Naive B cell (primary cell): ENCODE measurements at regions not wholly inside any gene's neighbourhood (a gene's known extent, or its start where the extent isn't known, plus 50 kb on each side); places are given as distances from the start of the nearest gene placed in this dataset.

ENCODE experiments used
- ATAC-seq, 2 donors: fragments of 150-1000 bp; cut with Tn5 transposase; 2 replicates each; pipeline ENCODE4 v1.10.0; 2021; ENCODE audit warnings: low read depth in 2 of 2, mild to moderate bottlenecking in 2 of 2, moderate library complexity in 2 of 2
- DNase-seq: peaks from one replicate; pipeline ENCODE4 v3.0.0; 2022
- H3K27ac Mint-ChIP-seq, 6 donors: one replicate each; pipeline ENCODE4 v1.8.0; 2020 to 2022; ENCODE audit warnings: mild to moderate bottlenecking in 6 of 6, mixed read lengths in 6 of 6, moderate library complexity in 5 of 6, inconsistent platforms in 2 of 6
- H3K27me3 Mint-ChIP-seq, 3 donors: one replicate each; pipeline ENCODE4 v1.8.0; 2021 to 2022; ENCODE audit warnings: mixed read lengths in 3 of 3, mild to moderate bottlenecking in 1 of 3
- H3K36me3 Mint-ChIP-seq, 2 donors: one replicate each; pipeline ENCODE4 v1.8.0; 2020 to 2022; ENCODE audit warnings: mixed read lengths in 2 of 2, inconsistent platforms in 1 of 2, mild to moderate bottlenecking in 1 of 2
- H3K4me1 Mint-ChIP-seq, 3 donors: one replicate each; pipeline ENCODE4 v1.8.0; 2020 to 2022; ENCODE audit warnings: mixed read lengths in 3 of 3, inconsistent platforms in 1 of 3, mild to moderate bottlenecking in 1 of 3, moderate library complexity in 1 of 3
- H3K4me3 Mint-ChIP-seq, 8 donors: one replicate each; pipeline ENCODE4 v1.8.0; 2020 to 2022; ENCODE audit warnings: mild to moderate bottlenecking in 8 of 8, mixed read lengths in 8 of 8, moderate library complexity in 8 of 8, inconsistent platforms in 2 of 8
- H3K9me3 Mint-ChIP-seq, 7 donors: one replicate each; pipeline ENCODE4 v1.8.0; 2020 to 2022; ENCODE audit warnings: mixed read lengths in 7 of 7, mild to moderate bottlenecking in 5 of 7, inconsistent platforms in 2 of 7, moderate library complexity in 1 of 7

- no peaks in the 10 kb centered on the region for H3K4me1 Mint-ChIP-seq
- H3K4me3 Mint-ChIP-seq = no peak overlapping the region
- no peaks in the 10 kb centered on the region for H3K36me3 Mint-ChIP-seq
- no peak overlapping the region for H3K27ac Mint-ChIP-seq
- no peaks in the 10 kb centered on the region for H3K9me3 Mint-ChIP-seq
- DNase-seq = no peak
- ATAC-seq = no peak
- H3K27me3 Mint-ChIP-seq = no peaks in the 10 kb centered on the region
These were observed 936.6 kb upstream of the EPHA5 start for GRCh38 chr4:66606908-66607307.

- no peaks in the 10 kb centered on the region for H3K9me3 Mint-ChIP-seq
- H3K36me3 Mint-ChIP-seq = no peaks in the 10 kb centered on the region
- H3K4me1 Mint-ChIP-seq = no peaks in the 10 kb centered on the region
- DNase-seq (no peak), ATAC-seq (no peak)
- no peaks in the 10 kb centered on the region for H3K27me3 Mint-ChIP-seq
- H3K27ac Mint-ChIP-seq = no peak overlapping the region
- no peak overlapping the region for H3K4me3 Mint-ChIP-seq
These were observed 935.9 kb upstream of the EPHA5 start for GRCh38 chr4:66606215-66606614.

- Mint-ChIP-seq H3K27me3 (no peaks in the 10 kb centered on the region), H3K4me1 (no peaks in the 10 kb centered on the region), H3K27ac (no peak overlapping the region), H3K9me3 (no peaks in the 10 kb centered on the region), H3K36me3 (no peaks in the 10 kb centered on the region), H3K4me3 (no peak overlapping the region)
- DNase-seq = no peak
- no peak for ATAC-seq
These were observed 933.9 kb upstream of the EPHA5 start for GRCh38 chr4:66604192-66604591.

- H3K9me3 Mint-ChIP-seq = no peaks in the 10 kb centered on the region
- H3K27ac Mint-ChIP-seq = no peak overlapping the region
- no peaks in the 10 kb centered on the region for H3K36me3 Mint-ChIP-seq
- no peak for ATAC-seq
- no peaks in the 10 kb centered on the region for H3K4me1 Mint-ChIP-seq
- H3K27me3 Mint-ChIP-seq = no peaks in the 10 kb centered on the region
- no peak overlapping the region for H3K4me3 Mint-ChIP-seq
- no peak for DNase-seq
These were observed 932.3 kb upstream of the EPHA5 start for GRCh38 chr4:66602622-66603021.

- H3K36me3 Mint-ChIP-seq = no peaks in the 10 kb centered on the region
- H3K4me3 Mint-ChIP-seq = no peak overlapping the region
- no peaks in the 10 kb centered on the region for H3K27me3 Mint-ChIP-seq
- H3K27ac Mint-ChIP-seq = peak overlapping the region in 1 of 6 donors; percentile 8
- ATAC-seq (no peak), DNase-seq (no peak)
- H3K9me3 Mint-ChIP-seq = peaks cover 0 to 4% (median 0%) of the 10 kb centered on the region in 7 donors
- no peaks in the 10 kb centered on the region for H3K4me1 Mint-ChIP-seq
These were observed 921.7 kb upstream of the EPHA5 start for GRCh38 chr4:66591968-66592367.

GRCh38 chr4:66590488-66591215 is 920.4 kb upstream of the EPHA5 start:
- no peak overlapping the region for H3K4me3 Mint-ChIP-seq
- H3K36me3 Mint-ChIP-seq = no peaks in the 10 kb centered on the region
- H3K9me3 Mint-ChIP-seq = peaks cover 0 to 4% (median 0%) of the 10 kb centered on the region in 7 donors
- no peak for ATAC-seq
- H3K27me3 Mint-ChIP-seq = no peaks in the 10 kb centered on the region
- H3K27ac Mint-ChIP-seq = no peak overlapping the region
- H3K4me1 Mint-ChIP-seq = no peaks in the 10 kb centered on the region
- DNase-seq = no peak

- H3K9me3 Mint-ChIP-seq = peaks cover 0 to 4% (median 0%) of the 10 kb centered on the region in 7 donors
- ATAC-seq = no peak
- no peak overlapping the region for H3K4me3 Mint-ChIP-seq
These were observed 918.9 kb upstream of the EPHA5 start for GRCh38 chr4:66589183-66589582.

GRCh38 chr4:66585767-66586166 is 915.5 kb upstream of the EPHA5 start:
- no peak overlapping the region for H3K27ac Mint-ChIP-seq
- DNase-seq = no peak
- H3K9me3 Mint-ChIP-seq = peaks cover 0 to 1% (median 0%) of the 10 kb centered on the region in 7 donors
- ATAC-seq = no peak
- H3K36me3 Mint-ChIP-seq = no peaks in the 10 kb centered on the region
- H3K4me1 Mint-ChIP-seq = no peaks in the 10 kb centered on the region
- no peak overlapping the region for H3K4me3 Mint-ChIP-seq
- H3K27me3 Mint-ChIP-seq = no peaks in the 10 kb centered on the region

More at GRCh38 chr4:66589183-66589582, 918.9 kb upstream of the EPHA5 start:
- no peaks in the 10 kb centered on the region for H3K27me3 Mint-ChIP-seq
- H3K36me3 Mint-ChIP-seq = no peaks in the 10 kb centered on the region
- H3K27ac Mint-ChIP-seq = peak overlapping the region in 1 of 6 donors; percentile 27
- H3K4me1 Mint-ChIP-seq = no peaks in the 10 kb centered on the region
- no peak for DNase-seq

- Mint-ChIP-seq H3K27me3 (no peaks in the 10 kb centered on the region), H3K4me1 (no peaks in the 10 kb centered on the region), H3K4me3 (no peak overlapping the region), H3K36me3 (no peaks in the 10 kb centered on the region), H3K27ac (no peak overlapping the region), H3K9me3 (no peaks in the 10 kb centered on the region)
- ATAC-seq (no peak), DNase-seq (no peak)
These were observed 907.6 kb upstream of the EPHA5 start for GRCh38 chr4:66577922-66578321.

- Mint-ChIP-seq H3K27me3 (no peaks in the 10 kb centered on the region), H3K9me3 (no peaks in the 10 kb centered on the region), H3K27ac (no peak overlapping the region), H3K36me3 (no peaks in the 10 kb centered on the region), H3K4me3 (no peak overlapping the region), H3K4me1 (no peaks in the 10 kb centered on the region)
- DNase-seq (no peak), ATAC-seq (no peak)
These were observed 904.9 kb upstream of the EPHA5 start for GRCh38 chr4:66575008-66575696.

- no peaks in the 10 kb centered on the region for H3K4me1 Mint-ChIP-seq
- no peaks in the 10 kb centered on the region for H3K36me3 Mint-ChIP-seq
- DNase-seq = no peak
- no peaks in the 10 kb centered on the region for H3K9me3 Mint-ChIP-seq
- no peak for ATAC-seq
- no peaks in the 10 kb centered on the region for H3K27me3 Mint-ChIP-seq
- H3K27ac Mint-ChIP-seq = no peak overlapping the region
- no peak overlapping the region for H3K4me3 Mint-ChIP-seq
These were observed 904.1 kb upstream of the EPHA5 start for GRCh38 chr4:66574145-66574978.

GRCh38 chr4:66572949-66573348 is 902.7 kb upstream of the EPHA5 start:
- no peak for ATAC-seq
- Mint-ChIP-seq H3K27ac (no peak overlapping the region), H3K4me1 (no peaks in the 10 kb centered on the region), H3K9me3 (peaks cover 0 to 2% (median 0%) of the 10 kb centered on the region in 7 donors), H3K27me3 (no peaks in the 10 kb centered on the region), H3K36me3 (no peaks in the 10 kb centered on the region), H3K4me3 (no peak overlapping the region)
- DNase-seq = no peak

GRCh38 chr4:66571145-66571695 is 900.9 kb upstream of the EPHA5 start:
- DNase-seq (no peak), ATAC-seq (no peak)
- Mint-ChIP-seq H3K9me3 (peaks cover 0 to 2% (median 0%) of the 10 kb centered on the region in 7 donors), H3K36me3 (no peaks in the 10 kb centered on the region), H3K4me1 (no peaks in the 10 kb centered on the region), H3K27me3 (no peaks in the 10 kb centered on the region), H3K27ac (no peak overlapping the region), H3K4me3 (no peak overlapping the region)
